HL-60 (cell line): ENCODE measurements at regions not wholly inside any gene's neighbourhood (a gene's known extent, or its start where the extent isn't known, plus 50 kb on each side); places are given as distances from the start of the nearest gene placed in this dataset.

Experiments
- POLR2AphosphoS5 ChIP-seq: IDR thresholded peaks from 2 replicates; pipeline ENCODE4 v1.6.1; 2012; ENCODE audit warnings: low read depth
- TF ChIP-seq, protein P1 (sequence below): IDR thresholded peaks from one replicate; pipeline ENCODE4 v1.5.1; 2011; ENCODE audit warnings: low read length, control low read depth, inconsistent platforms; ENCODE audit not compliant: insufficient read depth

DNA sequence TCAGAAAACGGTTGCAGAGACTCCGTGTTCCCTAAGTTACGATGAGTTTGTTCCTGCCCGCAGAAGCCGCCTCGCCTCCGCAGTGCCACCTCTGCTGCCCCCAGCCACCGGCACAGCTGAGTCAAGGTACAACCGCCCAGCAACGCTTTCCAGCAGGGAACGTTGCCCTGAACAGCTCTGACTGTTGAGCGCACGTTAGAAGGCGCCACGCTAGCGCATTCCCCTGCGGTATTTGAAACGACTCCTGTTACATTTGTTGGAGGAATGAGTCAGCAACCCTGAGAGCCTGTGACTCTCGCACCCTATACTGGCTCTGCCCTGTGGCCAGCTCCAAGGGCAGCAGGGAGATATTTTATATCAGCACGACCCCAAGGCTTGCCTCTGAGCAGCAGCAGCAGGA, 302.8 kb downstream of the TEX29 start:
- TF ChIP-seq, protein P1, sequence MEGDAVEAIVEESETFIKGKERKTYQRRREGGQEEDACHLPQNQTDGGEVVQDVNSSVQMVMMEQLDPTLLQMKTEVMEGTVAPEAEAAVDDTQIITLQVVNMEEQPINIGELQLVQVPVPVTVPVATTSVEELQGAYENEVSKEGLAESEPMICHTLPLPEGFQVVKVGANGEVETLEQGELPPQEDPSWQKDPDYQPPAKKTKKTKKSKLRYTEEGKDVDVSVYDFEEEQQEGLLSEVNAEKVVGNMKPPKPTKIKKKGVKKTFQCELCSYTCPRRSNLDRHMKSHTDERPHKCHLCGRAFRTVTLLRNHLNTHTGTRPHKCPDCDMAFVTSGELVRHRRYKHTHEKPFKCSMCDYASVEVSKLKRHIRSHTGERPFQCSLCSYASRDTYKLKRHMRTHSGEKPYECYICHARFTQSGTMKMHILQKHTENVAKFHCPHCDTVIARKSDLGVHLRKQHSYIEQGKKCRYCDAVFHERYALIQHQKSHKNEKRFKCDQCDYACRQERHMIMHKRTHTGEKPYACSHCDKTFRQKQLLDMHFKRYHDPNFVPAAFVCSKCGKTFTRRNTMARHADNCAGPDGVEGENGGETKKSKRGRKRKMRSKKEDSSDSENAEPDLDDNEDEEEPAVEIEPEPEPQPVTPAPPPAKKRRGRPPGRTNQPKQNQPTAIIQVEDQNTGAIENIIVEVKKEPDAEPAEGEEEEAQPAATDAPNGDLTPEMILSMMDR = no peak
- no peak for TF ChIP-seq POLR2AphosphoS5
